ELR (cell line): ENCODE measurements at regions not wholly inside any gene's neighbourhood (a gene's known extent, or its start where the extent isn't known, plus 50 kb on each side); places are given as distances from the start of the nearest gene placed in this dataset.
A peak's percentile ranks its signal among the peaks of the same experiment; 100 is the strongest.
"Not testable (repeated sequence)": the region's sequence is repeated elsewhere in the genome, so short reads cannot be mapped to it uniquely, and the experiment has no call there.

Experiments
- DNase-seq: peaks from one replicate; pipeline ENCODE4 v3.0.0-alpha.2; 2015; ENCODE audit warnings: low read depth

GRCh38 chr6:15955484-15955883, 173.4 kb upstream of the MYLIP start:
- DNase-seq, result no peak

- DNase-seq, result peak; percentile 32
Observed at GRCh38 chr6:15953152-15953880, 175.6 kb upstream of the MYLIP start.

- DNase-seq, result no peak
Observed at GRCh38 chr6:15952231-15953151, 176.4 kb upstream of the MYLIP start.

- DNase-seq, result no peak
Observed at GRCh38 chr6:15950962-15951569, 177.8 kb upstream of the MYLIP start.

GRCh38 chr6:15949982-15950381, 178.9 kb upstream of the MYLIP start:
- no peak for DNase-seq

GRCh38 chr6:15948930-15949900, 179.7 kb upstream of the MYLIP start:
- no peak for DNase-seq

GRCh38 chr6:15947923-15948322, 181.0 kb upstream of the MYLIP start:
- DNase-seq, result no peak

- no peak for DNase-seq
Observed at GRCh38 chr6:15947436-15947835, 181.4 kb upstream of the MYLIP start.

GRCh38 chr6:15946701-15947385, 182.0 kb upstream of the MYLIP start:
- DNase-seq, result no peak

- DNase-seq, result peak; percentile 71
Observed at GRCh38 chr6:15945593-15946159, 183.2 kb upstream of the MYLIP start.

GRCh38 chr6:15943423-15943822, 185.5 kb upstream of the MYLIP start:
- no peak for DNase-seq

GRCh38 chr6:15941168-15941567, 187.7 kb upstream of the MYLIP start:
- DNase-seq, result no peak

GRCh38 chr6:15938107-15938506, 190.8 kb upstream of the MYLIP start:
- no peak for DNase-seq

- no peak for DNase-seq
Observed at GRCh38 chr6:15937602-15938001, 191.3 kb upstream of the MYLIP start.

GRCh38 chr6:15936503-15936902, 192.4 kb upstream of the MYLIP start:
- DNase-seq, result no peak

- no peak for DNase-seq
Observed at GRCh38 chr6:15935661-15936060, 193.2 kb upstream of the MYLIP start.

- DNase-seq, result not testable (repeated sequence)
Observed at GRCh38 chr6:15931697-15932096, 197.2 kb upstream of the MYLIP start.

- DNase-seq, result no peak
Observed at GRCh38 chr6:15930207-15930606, 198.7 kb upstream of the MYLIP start.

- DNase-seq, result no peak
Observed at GRCh38 chr6:15929685-15930084, 199.2 kb upstream of the MYLIP start.

GRCh38 chr6:15927531-15928225, 201.2 kb upstream of the MYLIP start:
- no peak for DNase-seq
